ENCODE measurements at regions not wholly inside any gene's neighbourhood (a gene's known extent, or its start where the extent isn't known, plus 50 kb on each side); places are given as distances from the start of the nearest gene placed in this dataset.

GRCh38 chr3:35849496-35849895, 210.2 kb downstream of the ARPP21 start:
- no peaks in the 10 kb centered on the region for H3K9me3 ChIP-seq
- no peaks in the 10 kb centered on the region for H3K36me3 ChIP-seq
- WGBS = 87% methylated on average over 4 of the region's 4 CpGs
- no peak overlapping the region for H3K4me3 ChIP-seq
- H3K27ac ChIP-seq = no peak overlapping the region
- H3K4me1 ChIP-seq (replicated peaks) = no peaks in the 10 kb centered on the region
- H3K27me3 ChIP-seq (replicated peaks; ENCODE audit: insufficient read depth) = no peaks in the 10 kb centered on the region
- intact Hi-C loops (cut with DNase I) = no loop called here
- no peak for DNase-seq (ENCODE audit: low spot score)
- no peak for TF ChIP-seq POLR2A (IDR thresholded peaks at IDR 0.05)

- no peaks in the 10 kb centered on the region for H3K27me3 ChIP-seq (replicated peaks; ENCODE audit: insufficient read depth)
- no peaks in the 10 kb centered on the region for H3K9me3 ChIP-seq
- TF ChIP-seq CTCF (IDR thresholded peaks at IDR 0.05) (no peak), POLR2A (IDR thresholded peaks at IDR 0.05) (no peak), POLR2AphosphoS5 (IDR thresholded peaks at IDR 0.05) (no peak)
- H3K27ac ChIP-seq = no peak overlapping the region
- no peaks in the 10 kb centered on the region for H3K4me1 ChIP-seq (replicated peaks)
- H3K4me3 ChIP-seq = no peak overlapping the region
- intact Hi-C loops (cut with DNase I) = no loop called here
- H3K36me3 ChIP-seq = no peaks in the 10 kb centered on the region
- no peak for DNase-seq (ENCODE audit: low spot score)
- WGBS = 89% methylated on average over 1 of the region's 1 CpG
Observed at GRCh38 chr3:35849963-35850362, 210.6 kb downstream of the ARPP21 start.

GRCh38 chr3:35857004-35857403, 217.7 kb downstream of the ARPP21 start:
- intact Hi-C loops (cut with DNase I) = no loop called here
- Histone ChIP-seq H3K4me3 (no peak overlapping the region), H3K27me3 (replicated peaks; ENCODE audit: insufficient read depth) (no peaks in the 10 kb centered on the region), H3K36me3 (no peaks in the 10 kb centered on the region), H3K27ac (no peak overlapping the region), H3K9me3 (no peaks in the 10 kb centered on the region), H3K4me1 (replicated peaks) (no peaks in the 10 kb centered on the region)
- TF ChIP-seq POLR2AphosphoS5 (IDR thresholded peaks at IDR 0.05) (no peak), CTCF (IDR thresholded peaks at IDR 0.05) (no peak), POLR2A (IDR thresholded peaks at IDR 0.05) (no peak)
- 83% methylated on average over 3 of the region's 3 CpGs for WGBS
- no peak for DNase-seq (ENCODE audit: low spot score)

GRCh38 chr3:35862057-35862456, 222.7 kb downstream of the ARPP21 start:
- Histone ChIP-seq H3K4me1 (replicated peaks) (no peaks in the 10 kb centered on the region), H3K27ac (no peak overlapping the region), H3K27me3 (replicated peaks; ENCODE audit: insufficient read depth) (no peaks in the 10 kb centered on the region), H3K9me3 (no peaks in the 10 kb centered on the region), H3K4me3 (no peak overlapping the region), H3K36me3 (no peaks in the 10 kb centered on the region)
- intact Hi-C loops (cut with DNase I) = no loop called here
- TF ChIP-seq POLR2AphosphoS5 (IDR thresholded peaks at IDR 0.05) = no peak
- TF ChIP-seq POLR2A (IDR thresholded peaks at IDR 0.05) = no peak
- TF ChIP-seq CTCF (IDR thresholded peaks at IDR 0.05) = no peak
- DNase-seq (ENCODE audit: low spot score) = no peak
- WGBS = 87% methylated on average over 4 of the region's 4 CpGs

GRCh38 chr3:35864871-35865270, 225.5 kb downstream of the ARPP21 start:
- TF ChIP-seq POLR2AphosphoS5 (IDR thresholded peaks at IDR 0.05) (no peak), POLR2A (IDR thresholded peaks at IDR 0.05) (no peak), CTCF (IDR thresholded peaks at IDR 0.05) (no peak)
- DNase-seq (ENCODE audit: low spot score) = no peak
- H3K4me3 ChIP-seq = no peak overlapping the region
- 82% methylated on average over 2 of the region's 2 CpGs for WGBS
- H3K36me3 ChIP-seq = no peaks in the 10 kb centered on the region
- no peaks in the 10 kb centered on the region for H3K27me3 ChIP-seq (replicated peaks; ENCODE audit: insufficient read depth)
- no peaks in the 10 kb centered on the region for H3K4me1 ChIP-seq (replicated peaks)
- H3K9me3 ChIP-seq = no peaks in the 10 kb centered on the region
- H3K27ac ChIP-seq = no peak overlapping the region
- intact Hi-C loops (cut with DNase I) = no loop called here
